ENCODE measurements at regions not wholly inside any gene's neighbourhood (a gene's known extent, or its start where the extent isn't known, plus 50 kb on each side); places are given as distances from the start of the nearest gene placed in this dataset.
"Not testable (repeated sequence)": the region's sequence is repeated elsewhere in the genome, so short reads cannot be mapped to it uniquely, and the experiment has no call there.

DNA sequence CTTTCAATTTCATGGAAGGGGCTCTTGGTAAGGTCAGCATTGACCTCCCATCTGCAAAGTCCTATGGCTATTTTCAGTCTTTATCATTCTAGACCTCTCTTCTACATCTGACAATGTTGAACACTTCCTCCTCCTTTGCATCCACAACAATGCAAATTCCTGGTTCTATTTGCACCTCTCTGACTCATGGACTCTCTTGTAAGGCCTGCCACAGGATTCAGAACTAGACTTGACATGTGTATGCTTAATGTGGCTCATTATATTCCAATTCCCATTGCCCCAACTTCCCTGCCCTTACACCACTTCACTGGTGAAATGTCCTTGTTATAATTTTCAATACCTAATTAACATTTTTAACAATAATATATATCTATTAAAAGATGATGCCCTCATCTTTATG lies 314.3 kb upstream of the FGF13 start:
- Histone ChIP-seq H3K4me1 (ENCODE audit: control insufficient read depth in 1 of 2, insufficient read depth in 2 of 2, low read length in 2 of 2) (no peaks in the 10 kb centered on the region), H3K9me3 (ENCODE audit: control insufficient read depth in 1 of 2, low read length in 2 of 2) (no peaks in the 10 kb centered on the region), H3K27ac (ENCODE audit: low read length) (no peak overlapping the region)

DNA sequence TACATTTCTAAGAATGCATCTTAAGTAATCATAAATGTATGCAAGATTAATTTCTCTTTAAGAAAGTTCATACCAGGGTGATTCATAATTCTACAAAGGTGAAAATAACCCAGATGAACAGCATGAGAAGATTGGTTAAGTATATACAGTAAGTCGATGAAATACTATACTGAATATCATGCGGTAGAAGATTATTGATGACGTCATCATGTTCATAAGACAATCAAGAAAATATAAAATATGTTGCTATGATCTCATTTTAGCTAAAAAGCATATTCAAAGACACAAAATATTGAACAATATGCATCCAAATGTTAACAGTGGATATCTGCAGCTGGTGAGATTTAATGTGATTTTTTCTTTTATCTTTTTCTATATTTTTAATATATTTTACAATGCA lies 312.0 kb upstream of the FGF13 start:
- Histone ChIP-seq H3K36me3 (ENCODE audit: control insufficient read depth in 1 of 2, insufficient read depth in 2 of 2, low read length in 2 of 2) (no peaks in the 10 kb centered on the region), H3K27ac (ENCODE audit: low read length) (no peak overlapping the region), H3K4me1 (ENCODE audit: control insufficient read depth in 1 of 2, insufficient read depth in 2 of 2, low read length in 2 of 2) (no peaks in the 10 kb centered on the region), H3K27me3 (ENCODE audit: low read depth, low read length) (no peaks in the 10 kb centered on the region), H3K9me3 (ENCODE audit: control insufficient read depth in 1 of 2, low read length in 2 of 2) (no peaks in the 10 kb centered on the region), H3K4me3 (ENCODE audit: low read depth in 1 of 2, low read length in 2 of 2) (no peak overlapping the region)

More for the DNA sequence above, 314.3 kb upstream of the FGF13 start:
- Histone ChIP-seq H3K4me3 (ENCODE audit: low read depth in 1 of 2, low read length in 2 of 2) (no peak overlapping the region), H3K27me3 (ENCODE audit: low read depth, low read length) (no peaks in the 10 kb centered on the region), H3K36me3 (ENCODE audit: control insufficient read depth in 1 of 2, insufficient read depth in 2 of 2, low read length in 2 of 2) (no peaks in the 10 kb centered on the region)

DNA sequence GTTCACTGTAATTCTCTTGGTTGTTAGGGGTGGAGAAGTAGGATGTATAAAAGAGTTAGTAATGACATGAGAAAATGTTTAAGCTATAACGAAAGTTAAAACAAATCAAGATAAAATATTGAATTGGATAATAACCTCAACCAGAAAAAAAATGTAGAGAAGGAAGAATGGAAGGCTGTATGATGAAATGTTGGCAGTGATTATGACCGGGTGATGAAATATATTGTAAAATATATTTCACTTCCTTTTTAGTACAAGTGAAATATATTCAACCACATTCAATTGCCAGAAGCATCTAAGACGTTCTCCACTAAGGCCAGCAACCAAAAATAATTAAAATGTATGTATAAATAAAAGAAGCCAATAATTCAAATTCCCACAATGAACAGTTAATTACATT lies 309.3 kb upstream of the FGF13 start:
- H3K27me3 ChIP-seq (ENCODE audit: low read depth, low read length) = no peaks in the 10 kb centered on the region
- H3K4me1 ChIP-seq (ENCODE audit: control insufficient read depth in 1 of 2, insufficient read depth in 2 of 2, low read length in 2 of 2) = no peaks in the 10 kb centered on the region
- no peak overlapping the region for H3K27ac ChIP-seq (ENCODE audit: low read length)
- no peaks in the 10 kb centered on the region for H3K36me3 ChIP-seq (ENCODE audit: control insufficient read depth in 1 of 2, insufficient read depth in 2 of 2, low read length in 2 of 2)
- H3K4me3 ChIP-seq (ENCODE audit: low read depth in 1 of 2, low read length in 2 of 2) = no peak overlapping the region
- H3K9me3 ChIP-seq (ENCODE audit: control insufficient read depth in 1 of 2, low read length in 2 of 2) = peaks cover 0 to 4% of the 10 kb centered on the region in 2 donors

DNA sequence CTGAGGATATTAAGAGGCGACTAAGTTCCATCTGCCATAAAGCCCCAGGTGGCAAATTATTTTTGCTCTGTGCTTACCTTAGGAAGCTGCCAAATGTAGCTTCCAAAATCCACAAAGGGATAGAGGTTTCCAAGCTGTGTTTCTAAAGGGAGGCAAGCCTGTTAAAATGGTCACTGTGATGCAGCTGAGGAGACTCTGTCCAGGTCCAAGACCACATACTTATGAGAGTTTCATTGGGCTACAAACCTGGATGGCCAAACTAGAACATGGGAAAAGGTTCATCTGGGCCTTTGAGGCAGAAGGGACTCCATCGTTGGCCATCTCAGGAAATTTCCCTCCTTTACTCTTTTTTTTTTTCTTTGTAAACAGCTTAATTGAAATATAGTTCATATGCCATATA lies 306.9 kb upstream of the FGF13 start:
- H3K36me3 ChIP-seq (ENCODE audit: control insufficient read depth in 1 of 2, insufficient read depth in 2 of 2, low read length in 2 of 2) = no peaks in the 10 kb centered on the region

DNA sequence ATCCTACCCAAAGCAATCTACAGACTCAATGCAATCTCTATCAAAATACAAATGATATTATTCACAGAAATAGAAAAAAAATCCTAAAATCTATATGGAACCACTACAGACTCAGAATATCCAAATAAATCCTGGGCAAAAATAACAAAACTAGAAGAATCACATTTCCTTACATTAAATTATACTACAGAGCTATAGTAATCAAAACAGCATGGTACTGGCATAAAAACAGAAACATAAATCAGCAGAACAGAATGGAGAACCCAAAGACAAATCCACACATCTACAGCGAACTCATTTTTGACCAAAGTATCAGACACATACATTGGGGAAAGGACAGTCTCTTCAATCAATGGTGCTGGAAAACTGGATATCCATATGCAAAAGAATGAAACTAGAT lies 304.1 kb upstream of the FGF13 start:
- peaks cover 0 to 7% of the 10 kb centered on the region in 2 donors for H3K9me3 ChIP-seq (ENCODE audit: control insufficient read depth in 1 of 2, low read length in 2 of 2)
- no peaks in the 10 kb centered on the region for H3K36me3 ChIP-seq (ENCODE audit: control insufficient read depth in 1 of 2, insufficient read depth in 2 of 2, low read length in 2 of 2)
- H3K27ac ChIP-seq (ENCODE audit: low read length) = no peak overlapping the region
- H3K27me3 ChIP-seq (ENCODE audit: low read depth, low read length) = no peaks in the 10 kb centered on the region
- H3K4me3 ChIP-seq (ENCODE audit: low read depth in 1 of 2, low read length in 2 of 2) = no peak overlapping the region
- H3K4me1 ChIP-seq (ENCODE audit: control insufficient read depth in 1 of 2, insufficient read depth in 2 of 2, low read length in 2 of 2) = no peaks in the 10 kb centered on the region

More for the DNA sequence above, 306.9 kb upstream of the FGF13 start:
- Histone ChIP-seq H3K4me1 (ENCODE audit: control insufficient read depth in 1 of 2, insufficient read depth in 2 of 2, low read length in 2 of 2) (no peaks in the 10 kb centered on the region), H3K4me3 (ENCODE audit: low read depth in 1 of 2, low read length in 2 of 2) (no peak overlapping the region), H3K9me3 (ENCODE audit: control insufficient read depth in 1 of 2, low read length in 2 of 2) (peaks cover 0 to 7% of the 10 kb centered on the region in 2 donors), H3K27ac (ENCODE audit: low read length) (no peak overlapping the region), H3K27me3 (ENCODE audit: low read depth, low read length) (no peaks in the 10 kb centered on the region)

DNA sequence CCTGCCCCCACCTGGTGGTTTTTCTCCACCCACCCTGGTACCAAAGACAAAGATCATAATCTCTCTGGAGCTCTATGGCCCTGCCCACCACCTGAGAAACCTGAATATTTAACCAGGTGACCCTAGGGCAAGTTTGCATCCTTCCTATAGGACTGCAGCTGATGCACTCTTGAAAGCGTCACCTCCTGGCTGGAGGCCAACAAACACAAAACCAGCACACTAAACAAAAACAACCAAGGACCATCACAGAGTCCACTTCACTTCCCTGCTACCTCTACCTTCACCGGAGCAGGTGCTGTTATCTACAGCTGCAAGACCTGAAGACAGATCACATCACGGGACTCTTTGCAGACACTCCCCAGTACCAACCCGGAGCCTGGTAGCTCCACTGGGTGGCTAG lies 296.7 kb upstream of the FGF13 start:
- H3K4me1 ChIP-seq (ENCODE audit: control insufficient read depth in 1 of 2, insufficient read depth in 2 of 2, low read length in 2 of 2) = no peaks in the 10 kb centered on the region
- no peaks in the 10 kb centered on the region for H3K36me3 ChIP-seq (ENCODE audit: control insufficient read depth in 1 of 2, insufficient read depth in 2 of 2, low read length in 2 of 2)
- no peak overlapping the region for H3K4me3 ChIP-seq (ENCODE audit: low read depth in 1 of 2, low read length in 2 of 2)
- no peak overlapping the region for H3K27ac ChIP-seq (ENCODE audit: low read length)
- H3K27me3 ChIP-seq (ENCODE audit: low read depth, low read length) = no peaks in the 10 kb centered on the region
- H3K9me3 ChIP-seq (ENCODE audit: control insufficient read depth in 1 of 2, low read length in 2 of 2) = no peaks in the 10 kb centered on the region

DNA sequence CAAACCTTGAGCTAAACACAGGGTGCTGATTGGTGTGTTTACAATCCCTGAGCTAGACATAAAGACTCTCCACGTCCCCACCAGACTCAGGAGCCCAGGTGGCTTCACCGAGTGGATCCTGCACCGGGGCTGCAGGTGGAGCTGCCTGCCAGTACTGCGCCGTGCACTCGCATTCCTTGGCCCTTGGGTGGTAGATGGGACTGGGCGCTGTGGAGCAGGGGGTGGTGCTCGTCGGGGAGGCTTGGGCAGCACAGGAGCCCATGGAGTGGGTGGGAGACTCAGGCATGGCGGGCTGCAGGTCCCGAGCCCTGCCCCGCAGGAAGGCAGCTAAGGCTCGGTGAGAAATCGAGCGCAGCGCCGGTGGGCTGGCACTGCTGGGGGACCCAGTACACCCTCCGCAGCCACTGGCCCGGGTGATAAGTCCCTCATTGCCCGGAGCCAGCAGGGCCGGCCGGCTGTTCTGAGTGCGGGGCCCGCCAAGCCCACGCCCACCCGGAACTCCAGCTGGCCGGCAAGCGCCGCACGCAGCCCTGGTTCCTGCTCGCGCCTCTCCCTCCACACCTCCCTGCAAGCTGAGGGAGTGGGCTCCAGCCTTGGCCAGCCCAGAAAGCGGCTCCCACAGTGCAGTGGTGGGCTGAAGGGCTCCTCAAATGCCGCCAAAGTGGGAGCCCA lies 292.5 kb upstream of the FGF13 start:
- not testable (repeated sequence) for H3K27ac ChIP-seq (ENCODE audit: low read length); H3K27me3 ChIP-seq (ENCODE audit: low read depth, low read length); H3K4me1 ChIP-seq (ENCODE audit: control insufficient read depth in 1 of 2, insufficient read depth in 2 of 2, low read length in 2 of 2); H3K36me3 ChIP-seq (ENCODE audit: control insufficient read depth in 1 of 2, insufficient read depth in 2 of 2, low read length in 2 of 2); H3K4me3 ChIP-seq (ENCODE audit: low read depth in 1 of 2, low read length in 2 of 2); H3K9me3 ChIP-seq (ENCODE audit: control insufficient read depth in 1 of 2, low read length in 2 of 2)

DNA sequence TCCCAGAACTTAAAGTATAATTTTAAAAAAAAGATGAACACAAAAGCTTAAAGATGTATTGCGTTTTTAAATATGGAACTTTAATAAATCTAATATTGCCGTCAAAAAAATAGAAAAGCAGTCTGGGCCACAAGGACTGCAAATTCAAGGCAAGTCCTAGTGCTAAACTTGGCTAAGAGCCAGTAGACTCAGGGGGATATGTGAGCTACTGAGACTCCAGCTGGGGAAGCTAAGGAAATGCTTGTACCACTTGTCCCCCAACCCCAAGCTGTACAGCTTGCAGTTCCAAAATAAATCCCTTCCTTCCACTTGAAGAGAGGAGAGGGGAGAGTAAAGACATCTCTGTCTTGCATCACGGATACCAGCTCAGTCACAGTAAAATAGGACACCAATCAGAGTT lies 290.8 kb upstream of the FGF13 start:
- no peaks in the 10 kb centered on the region for H3K36me3 ChIP-seq (ENCODE audit: control insufficient read depth in 1 of 2, insufficient read depth in 2 of 2, low read length in 2 of 2)
- no peak overlapping the region for H3K27ac ChIP-seq (ENCODE audit: low read length)
- H3K4me3 ChIP-seq (ENCODE audit: low read depth in 1 of 2, low read length in 2 of 2) = no peak overlapping the region
- no peaks in the 10 kb centered on the region for H3K27me3 ChIP-seq (ENCODE audit: low read depth, low read length)
- no peaks in the 10 kb centered on the region for H3K9me3 ChIP-seq (ENCODE audit: control insufficient read depth in 1 of 2, low read length in 2 of 2)
- H3K4me1 ChIP-seq (ENCODE audit: control insufficient read depth in 1 of 2, insufficient read depth in 2 of 2, low read length in 2 of 2) = no peaks in the 10 kb centered on the region

DNA sequence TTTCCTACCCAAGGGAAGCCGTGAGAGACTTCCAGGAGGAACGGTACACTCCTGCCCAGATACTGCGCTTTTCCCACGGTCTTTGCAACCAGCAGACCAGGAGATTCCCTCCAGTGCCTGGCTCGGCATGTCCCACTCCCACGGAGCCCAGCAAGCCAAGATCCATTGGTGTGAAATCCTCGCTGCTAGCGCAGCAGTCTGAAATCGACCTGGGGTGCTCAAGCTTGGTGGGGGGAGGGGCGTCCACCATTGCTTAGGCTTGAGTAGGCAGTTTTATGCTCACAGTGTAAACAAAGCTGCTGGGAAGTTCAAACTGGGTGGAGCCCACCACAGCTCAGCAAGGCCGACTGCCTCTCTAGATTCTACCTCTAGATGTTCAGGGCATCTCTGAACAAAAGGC lies 284.8 kb upstream of the FGF13 start:
- Histone ChIP-seq H3K9me3 (ENCODE audit: control insufficient read depth in 1 of 2, low read length in 2 of 2) (no peaks in the 10 kb centered on the region), H3K27ac (ENCODE audit: low read length) (no peak overlapping the region), H3K27me3 (ENCODE audit: low read depth, low read length) (no peaks in the 10 kb centered on the region), H3K4me3 (ENCODE audit: low read depth in 1 of 2, low read length in 2 of 2) (no peak overlapping the region), H3K4me1 (ENCODE audit: control insufficient read depth in 1 of 2, insufficient read depth in 2 of 2, low read length in 2 of 2) (no peaks in the 10 kb centered on the region), H3K36me3 (ENCODE audit: control insufficient read depth in 1 of 2, insufficient read depth in 2 of 2, low read length in 2 of 2) (no peaks in the 10 kb centered on the region)

DNA sequence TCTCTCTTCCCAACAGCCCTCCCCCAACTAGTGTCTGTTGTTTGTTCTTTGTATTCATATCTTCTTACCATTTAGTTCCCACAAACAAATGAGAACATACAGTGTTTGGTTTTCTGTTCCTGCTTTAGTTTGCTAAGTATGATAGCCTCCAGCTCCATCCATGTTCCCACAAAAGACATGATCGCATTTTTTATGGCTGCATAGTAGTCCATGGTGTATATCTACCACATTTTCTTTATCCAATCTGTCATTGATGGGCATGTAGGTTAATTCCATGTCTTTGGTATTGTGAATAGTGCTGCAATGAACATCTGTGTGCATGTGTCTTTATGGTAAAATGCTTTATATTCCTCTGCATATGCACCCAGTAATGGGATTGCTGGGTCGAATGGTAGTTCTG lies 283.9 kb upstream of the FGF13 start:
- Histone ChIP-seq H3K9me3 (ENCODE audit: control insufficient read depth in 1 of 2, low read length in 2 of 2) (no peaks in the 10 kb centered on the region), H3K27me3 (ENCODE audit: low read depth, low read length) (no peaks in the 10 kb centered on the region), H3K4me1 (ENCODE audit: control insufficient read depth in 1 of 2, insufficient read depth in 2 of 2, low read length in 2 of 2) (no peaks in the 10 kb centered on the region), H3K4me3 (ENCODE audit: low read depth in 1 of 2, low read length in 2 of 2) (no peak overlapping the region), H3K27ac (ENCODE audit: low read length) (no peak overlapping the region), H3K36me3 (ENCODE audit: control insufficient read depth in 1 of 2, insufficient read depth in 2 of 2, low read length in 2 of 2) (no peaks in the 10 kb centered on the region)

DNA sequence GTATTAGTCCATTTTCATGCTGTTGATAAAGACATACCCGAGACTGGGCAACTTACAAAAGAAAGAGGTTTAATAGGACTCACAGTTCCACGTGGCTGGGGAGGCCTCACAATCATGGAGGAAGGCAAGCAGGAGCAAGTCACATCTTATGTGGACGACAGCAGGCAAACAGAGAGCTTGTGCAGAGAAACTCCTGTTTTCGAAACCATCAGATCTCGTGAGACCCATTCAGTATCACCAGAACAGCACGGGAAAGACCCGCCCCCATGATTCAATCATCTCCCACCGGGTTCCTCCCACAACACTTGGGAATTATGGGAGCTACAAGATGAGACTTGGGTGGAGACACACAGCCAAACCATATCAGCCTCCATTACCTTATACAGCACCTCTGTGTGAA lies 278.9 kb upstream of the FGF13 start:
- H3K27ac ChIP-seq (ENCODE audit: low read length); H3K4me1 ChIP-seq (ENCODE audit: control insufficient read depth in 1 of 2, insufficient read depth in 2 of 2, low read length in 2 of 2); H3K27me3 ChIP-seq (ENCODE audit: low read depth, low read length); H3K9me3 ChIP-seq (ENCODE audit: control insufficient read depth in 1 of 2, low read length in 2 of 2); H3K4me3 ChIP-seq (ENCODE audit: low read depth in 1 of 2, low read length in 2 of 2); H3K36me3 ChIP-seq (ENCODE audit: control insufficient read depth in 1 of 2, insufficient read depth in 2 of 2, low read length in 2 of 2): not testable (repeated sequence)

DNA sequence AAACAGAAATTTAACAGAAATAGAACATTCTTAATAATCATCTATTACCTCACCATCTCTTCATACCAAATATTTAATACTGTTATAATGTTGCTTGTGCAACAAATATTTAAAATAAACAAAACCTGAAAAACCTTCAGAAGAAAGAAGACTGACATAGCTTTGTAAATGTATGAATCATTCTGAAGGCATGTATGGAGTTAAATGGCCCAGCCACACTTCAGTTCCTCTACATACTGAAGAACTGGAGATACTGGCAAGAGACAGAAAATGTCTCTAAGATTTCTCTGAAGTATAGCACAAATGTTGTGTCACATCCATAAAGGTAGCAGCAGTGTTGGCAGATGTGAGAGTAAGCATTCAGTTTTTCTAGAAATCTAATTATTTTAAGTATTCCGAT lies 275.3 kb upstream of the FGF13 start:
- Histone ChIP-seq H3K27ac (ENCODE audit: low read length) (no peak overlapping the region), H3K4me1 (ENCODE audit: control insufficient read depth in 1 of 2, insufficient read depth in 2 of 2, low read length in 2 of 2) (no peaks in the 10 kb centered on the region), H3K4me3 (ENCODE audit: low read depth in 1 of 2, low read length in 2 of 2) (no peak overlapping the region), H3K36me3 (ENCODE audit: control insufficient read depth in 1 of 2, insufficient read depth in 2 of 2, low read length in 2 of 2) (no peaks in the 10 kb centered on the region), H3K9me3 (ENCODE audit: control insufficient read depth in 1 of 2, low read length in 2 of 2) (no peaks in the 10 kb centered on the region), H3K27me3 (ENCODE audit: low read depth, low read length) (no peaks in the 10 kb centered on the region)
